ENCODE measurements at regions not wholly inside any gene's neighbourhood (a gene's known extent, or its start where the extent isn't known, plus 50 kb on each side); places are given as distances from the start of the nearest gene placed in this dataset.

DNA sequence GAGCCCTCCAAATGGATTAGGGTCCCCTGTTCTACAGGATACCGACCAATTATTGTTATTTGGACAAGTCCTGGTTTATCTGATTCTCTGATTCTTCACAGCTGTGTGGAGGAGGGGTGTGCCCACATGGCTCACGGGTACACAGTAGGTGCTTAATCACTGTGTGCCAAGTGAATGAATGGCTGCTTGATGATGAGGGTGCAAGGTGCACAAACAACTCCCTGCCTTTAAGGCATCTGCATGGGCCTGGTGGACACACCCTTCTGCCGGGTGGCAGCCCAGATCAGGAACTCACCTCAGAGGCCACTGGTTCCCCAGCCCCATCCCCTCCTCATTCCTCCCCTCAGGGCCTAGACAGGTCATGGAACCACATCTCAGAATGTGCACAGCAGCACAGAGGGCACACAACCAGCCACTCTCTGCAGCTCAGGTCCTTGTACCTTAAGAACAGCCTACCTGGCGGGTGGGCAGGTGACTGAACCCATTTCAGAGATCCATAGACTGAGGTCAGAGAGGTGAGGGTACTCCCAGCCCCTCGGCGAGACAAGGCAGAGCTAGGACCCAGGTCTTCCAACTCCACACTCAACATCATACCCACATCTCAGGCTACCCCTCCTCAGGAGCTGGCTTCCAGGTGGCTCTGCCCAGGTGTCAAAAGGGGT lies 50.3 kb downstream of the SHANK2 start:
- DNase-seq: no peak

DNA sequence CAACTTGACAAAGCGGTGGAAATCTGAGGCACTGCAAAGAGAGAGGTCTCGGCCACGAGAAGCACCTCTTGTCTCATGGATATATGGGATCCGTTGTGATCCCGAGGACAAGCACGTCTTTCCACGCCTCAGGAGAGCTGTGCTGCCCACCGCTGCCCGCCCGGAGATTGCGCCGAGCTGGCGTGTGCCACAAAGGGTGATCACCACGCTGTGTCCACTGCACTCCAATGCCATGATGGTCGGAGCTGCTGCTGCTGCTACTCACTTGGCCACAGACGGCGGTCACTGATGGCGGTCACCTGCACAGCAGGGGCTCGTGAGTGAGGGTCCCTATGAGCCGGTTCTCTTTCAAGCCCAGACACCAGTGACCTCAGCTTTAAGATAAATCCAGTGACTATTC lies 51.1 kb downstream of the SHANK2 start:
- no peak for DNase-seq

DNA sequence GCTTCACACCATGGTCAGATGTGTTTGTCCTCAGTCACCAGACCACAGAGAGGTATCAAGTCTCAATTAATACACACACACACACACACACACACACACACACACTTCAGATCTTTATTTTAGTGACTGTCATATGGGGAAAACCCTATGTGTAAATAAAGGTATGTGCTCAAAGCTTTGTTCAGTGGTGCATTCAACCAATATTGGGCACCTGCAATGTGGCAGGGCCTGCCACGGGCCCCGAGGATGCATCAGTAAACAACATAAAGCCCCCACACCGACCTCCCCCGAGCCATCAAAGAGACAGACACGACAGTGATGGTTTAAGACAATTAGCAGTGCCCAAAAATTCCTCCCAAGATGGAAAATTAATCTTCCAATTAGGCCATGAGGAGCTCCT lies 51.6 kb downstream of the SHANK2 start:
- DNase-seq: no peak

DNA sequence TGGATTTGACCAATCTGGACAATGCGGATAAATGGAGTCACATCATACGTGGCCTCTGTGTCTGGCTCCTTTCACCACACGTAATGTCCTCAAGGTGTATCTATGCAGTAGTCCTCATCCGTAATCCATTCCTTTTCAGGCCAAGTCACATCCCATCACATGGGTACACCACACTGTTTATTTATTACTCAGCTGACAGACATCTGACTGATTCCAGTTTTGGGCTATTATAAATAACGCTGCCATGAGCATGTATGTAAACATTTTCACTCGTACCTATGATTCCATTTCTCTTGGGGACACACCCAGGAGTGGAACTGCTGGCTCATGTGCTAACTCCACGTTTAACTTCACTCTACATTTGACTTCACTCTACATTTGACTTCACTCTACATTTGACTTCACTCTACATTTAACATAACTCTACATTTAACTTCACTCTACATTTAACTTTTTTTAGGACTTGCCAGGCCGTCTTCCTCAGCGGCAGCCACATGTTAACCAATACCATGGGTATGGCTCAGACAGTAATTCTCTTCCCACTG lies 52.1 kb downstream of the SHANK2 start:
- DNase-seq: no peak

DNA sequence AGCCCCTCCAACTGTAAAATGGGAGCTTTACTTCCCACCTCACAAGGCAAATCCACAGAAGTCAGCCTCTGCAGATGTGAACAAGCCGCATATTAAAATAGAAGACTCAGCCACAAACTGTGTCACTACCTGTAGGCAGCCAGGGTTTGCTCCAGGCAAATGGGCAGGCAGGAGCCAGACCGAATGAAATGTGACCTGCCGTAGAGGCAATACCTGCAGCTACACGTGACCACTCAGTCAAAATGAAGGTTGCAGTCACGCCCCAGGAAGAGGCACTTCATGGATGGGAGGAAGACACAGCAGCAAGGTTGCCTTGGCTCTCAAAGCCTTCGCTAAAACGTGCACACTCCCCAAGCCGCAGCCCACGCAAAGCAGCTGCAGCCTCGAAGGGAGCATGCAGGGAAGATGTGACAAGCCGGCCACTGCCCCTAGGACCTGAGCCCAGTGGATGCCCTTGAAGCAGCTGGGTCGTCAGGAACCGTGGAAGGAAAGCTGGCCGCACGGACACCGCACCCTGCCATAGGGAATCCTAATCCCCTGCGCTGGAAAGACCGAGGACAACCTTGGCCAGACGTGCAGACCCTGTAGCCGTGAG lies 53.1 kb downstream of the SHANK2 start:
- no peak for DNase-seq

DNA sequence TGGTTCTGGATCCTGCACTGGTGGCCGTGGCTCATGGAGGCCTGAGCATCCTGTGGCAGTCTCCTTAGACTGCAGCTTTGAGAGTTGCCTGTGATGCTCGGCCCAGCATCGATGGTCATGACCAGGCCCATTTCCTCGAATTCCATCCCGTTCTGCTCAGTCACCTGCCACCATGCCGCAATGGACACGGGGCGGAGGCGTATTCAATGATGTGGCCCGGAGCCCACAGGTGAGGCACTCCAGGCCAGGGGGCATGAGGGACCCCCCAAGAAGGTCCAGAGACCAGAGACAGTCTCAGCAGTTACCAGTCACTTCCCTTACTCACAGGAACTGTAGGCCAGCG lies 53.6 kb downstream of the SHANK2 start:
- no peak for DNase-seq

DNA sequence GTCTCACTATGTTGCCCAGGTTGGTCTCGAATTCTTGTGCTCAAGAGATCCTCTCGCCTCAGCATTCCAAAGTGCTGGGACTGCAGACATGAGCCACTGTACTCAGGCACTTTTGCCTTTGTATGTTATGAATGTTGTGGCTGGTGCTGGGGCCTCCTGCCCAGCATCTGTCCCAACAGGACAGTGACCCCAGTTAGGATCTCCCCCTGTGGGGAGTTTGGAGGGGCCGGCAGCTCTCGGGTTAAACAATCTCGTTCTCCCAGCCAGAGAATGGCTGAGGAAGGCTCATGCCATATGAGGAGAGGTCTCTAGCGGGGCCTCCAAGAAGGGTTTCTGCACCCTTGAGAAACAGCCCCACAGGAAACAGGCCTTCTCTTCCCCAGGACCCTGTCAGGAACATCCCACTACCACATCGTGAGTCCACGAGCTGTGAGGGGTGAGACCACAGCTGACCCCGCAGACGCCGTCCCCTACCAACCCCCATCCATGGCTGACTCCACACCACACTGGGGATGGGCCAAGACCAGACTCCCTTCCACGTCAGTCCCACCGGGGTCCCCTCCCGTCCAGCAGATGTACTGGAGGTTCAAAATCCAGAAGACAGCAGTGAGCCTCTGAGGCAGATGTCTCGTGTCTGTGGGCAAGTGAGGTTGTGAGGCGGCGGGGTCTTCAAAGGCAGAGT lies 54.1 kb downstream of the SHANK2 start:
- DNase-seq: no peak

DNA sequence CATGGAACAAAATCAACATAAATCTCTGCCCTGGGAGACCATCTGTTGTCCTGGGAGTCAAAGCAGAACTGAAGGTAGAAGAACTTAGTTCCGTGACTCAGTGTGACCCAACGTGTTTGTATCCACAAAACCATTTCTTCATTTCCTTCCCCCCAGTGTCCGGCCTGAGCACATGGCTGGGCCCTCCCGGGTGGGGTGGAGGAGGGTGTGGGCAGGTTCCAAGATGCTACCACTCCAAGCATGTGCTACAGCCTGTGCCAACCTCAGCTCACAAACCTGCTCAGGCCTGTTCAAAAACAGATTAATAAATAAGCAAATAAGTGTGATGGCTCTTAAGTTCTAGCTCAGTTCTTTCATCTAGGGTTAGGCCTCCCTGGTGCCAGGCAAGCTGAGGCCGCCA lies 55.3 kb downstream of the SHANK2 start:
- no peak for DNase-seq

DNA sequence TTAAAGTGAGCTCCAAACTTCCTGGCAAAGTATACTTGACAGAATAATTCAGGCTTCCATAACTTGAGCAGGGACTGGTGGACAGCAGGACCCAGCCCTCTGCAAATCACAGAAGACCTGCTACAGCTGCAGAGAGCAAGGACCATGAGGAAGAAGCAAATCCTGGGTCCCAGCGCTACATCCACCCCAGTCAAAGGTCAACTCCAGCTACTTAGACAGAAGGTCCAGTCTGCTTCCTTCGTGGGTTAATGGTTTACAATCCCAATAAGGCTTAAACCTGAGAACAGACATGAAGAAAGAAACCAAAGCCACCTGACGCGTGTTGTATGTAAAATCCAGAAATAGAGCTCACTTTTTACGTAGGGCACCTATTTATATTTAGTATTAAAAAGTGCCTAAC lies 57.7 kb downstream of the SHANK2 start:
- no peak for DNase-seq

DNA sequence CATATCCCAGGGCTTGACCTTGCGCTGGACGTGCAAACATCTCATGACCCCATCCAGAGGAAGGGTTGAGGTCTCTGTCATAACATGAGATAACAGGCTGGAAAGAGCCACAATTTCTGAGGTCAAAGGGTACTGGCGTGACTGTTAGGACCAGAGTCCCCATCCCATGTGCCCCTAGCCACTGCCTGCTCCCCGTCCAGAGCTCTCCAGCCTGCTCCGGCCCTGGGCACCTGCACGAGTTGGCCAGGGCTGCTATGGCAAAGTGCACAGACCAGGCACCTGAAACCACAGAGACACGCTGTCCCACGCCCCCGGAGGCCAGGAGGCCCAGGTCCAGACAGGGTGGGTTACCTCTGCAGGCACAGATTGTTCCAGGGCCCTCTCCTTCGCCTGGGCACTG lies 58.9 kb downstream of the SHANK2 start:
- DNase-seq: no peak

DNA sequence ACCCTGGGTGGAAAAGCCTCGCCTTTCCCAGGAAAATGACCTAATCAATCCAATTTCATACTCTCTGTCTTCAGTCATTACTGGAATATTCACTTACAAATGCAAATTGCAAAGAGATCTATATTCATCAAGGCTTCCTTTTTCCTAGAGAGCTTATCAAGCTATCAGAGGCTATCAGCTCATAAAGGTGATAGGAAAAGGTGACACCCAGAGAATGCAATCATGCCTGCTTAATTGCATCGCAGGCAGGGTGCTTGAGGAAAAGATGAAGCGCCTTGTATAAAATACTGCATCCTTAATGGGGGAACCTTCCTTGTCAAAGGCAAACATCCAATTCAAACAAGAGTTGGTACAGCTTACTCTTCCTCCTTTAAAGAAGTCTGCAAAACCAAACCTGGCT lies 59.7 kb downstream of the SHANK2 start:
- DNase-seq: no peak

DNA sequence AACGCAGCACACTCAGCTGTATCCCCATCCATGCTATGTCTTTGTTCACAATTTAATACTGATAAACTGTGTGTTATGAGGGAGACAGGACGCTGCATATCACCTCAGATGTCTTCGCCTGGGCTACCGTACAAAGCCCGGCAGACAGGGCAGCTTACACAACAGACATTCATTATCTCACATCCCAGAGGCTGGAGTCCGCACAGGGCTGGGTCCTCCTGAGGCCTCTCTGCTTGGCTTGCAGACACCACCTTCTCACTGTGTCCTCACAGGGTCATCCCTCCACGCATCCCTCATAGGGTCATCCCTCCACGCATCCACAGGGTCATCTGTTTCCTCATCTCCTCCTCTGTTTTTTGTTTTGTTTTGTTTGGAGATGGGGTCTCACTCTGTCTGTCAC lies 61.2 kb downstream of the SHANK2 start:
- DNase-seq: no peak

DNA sequence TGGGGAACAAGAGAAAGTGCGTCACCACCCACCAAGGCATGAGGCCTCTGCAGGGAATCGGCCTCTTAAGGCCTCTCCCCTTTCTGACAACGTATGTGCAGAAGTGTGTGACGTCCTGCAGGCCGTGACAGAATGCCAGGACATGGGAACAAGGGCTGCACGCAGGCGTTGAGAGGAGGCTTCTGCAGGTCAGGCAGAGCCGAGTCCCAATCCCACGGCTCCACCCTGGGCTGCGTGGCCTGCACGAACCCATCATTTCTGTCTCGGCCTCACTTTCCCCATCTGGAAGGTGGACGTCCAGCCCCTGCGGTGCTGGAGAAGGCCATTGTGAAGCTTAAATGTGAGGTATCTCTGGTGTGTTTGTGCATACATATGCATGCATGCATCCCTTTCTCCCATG lies 61.8 kb downstream of the SHANK2 start:
- no peak for DNase-seq

DNA sequence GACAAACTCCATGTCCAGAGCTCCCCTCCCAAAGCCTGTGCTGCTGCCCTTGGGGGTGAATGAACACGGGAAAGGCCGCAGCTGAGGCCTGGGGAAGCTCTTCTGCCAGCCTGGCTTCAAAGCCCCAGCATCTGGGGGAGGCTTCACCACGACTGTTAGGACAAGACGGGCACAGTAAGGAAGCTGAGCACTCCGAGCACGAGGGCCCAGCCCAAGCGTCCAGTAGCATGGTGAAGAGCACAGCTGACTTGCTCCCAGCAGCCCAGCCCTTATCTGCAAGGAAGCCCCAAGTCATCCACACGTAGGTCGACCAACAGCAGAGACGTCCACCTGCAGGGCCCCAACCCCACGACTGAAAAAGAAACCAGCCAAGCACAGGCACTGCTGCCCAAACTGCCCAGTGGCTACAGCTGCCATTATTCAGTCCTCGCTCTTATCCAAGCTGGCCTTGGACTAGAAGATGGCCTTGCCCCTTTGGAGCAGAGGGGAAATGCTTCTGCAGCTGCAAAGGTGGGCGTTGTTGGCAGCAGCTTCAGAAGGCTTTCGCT lies 62.5 kb downstream of the SHANK2 start:
- DNase-seq: no peak

DNA sequence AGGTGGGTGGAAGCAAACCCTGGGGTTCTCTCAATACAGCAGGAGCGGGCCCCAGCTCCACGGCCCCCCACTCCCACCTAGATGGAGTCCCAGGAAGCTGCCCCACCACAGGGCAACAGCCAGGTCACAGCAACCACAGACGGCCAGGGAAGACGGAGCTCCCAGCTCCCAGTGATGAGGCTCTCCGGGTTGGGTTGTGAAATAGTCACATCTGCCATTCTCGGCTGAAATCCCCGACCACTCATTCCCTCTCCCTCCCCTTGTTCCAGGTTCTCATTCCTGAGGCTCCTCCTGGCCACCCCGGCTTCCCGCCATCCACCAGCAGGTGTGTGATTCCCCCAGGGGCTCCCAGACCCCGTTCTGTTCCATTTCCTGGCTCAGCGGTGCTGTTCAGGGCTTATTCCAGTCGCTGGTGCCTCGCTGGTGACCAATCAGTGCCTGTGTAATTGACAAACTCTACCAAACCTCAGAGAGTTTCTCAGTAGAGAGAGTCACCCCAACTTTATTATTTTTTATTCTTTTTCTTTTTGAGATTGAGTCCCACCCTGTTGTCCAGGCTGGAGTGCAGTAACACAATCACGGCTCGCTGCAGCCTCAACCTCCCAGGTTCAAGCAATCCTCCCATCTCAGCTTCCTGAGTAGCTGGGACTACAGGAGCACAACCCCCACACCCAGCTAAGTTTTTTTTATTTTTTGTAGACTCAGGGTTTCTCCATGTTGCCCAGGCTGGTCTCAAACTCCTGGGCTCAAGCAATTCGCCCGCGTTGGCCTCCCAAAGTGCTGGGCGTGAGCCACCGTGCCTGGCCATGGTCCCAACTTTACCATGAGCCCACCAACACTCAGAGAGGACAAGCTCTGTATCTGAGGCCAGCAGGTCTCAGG lies 63.2 kb downstream of the SHANK2 start:
- no peak for DNase-seq

DNA sequence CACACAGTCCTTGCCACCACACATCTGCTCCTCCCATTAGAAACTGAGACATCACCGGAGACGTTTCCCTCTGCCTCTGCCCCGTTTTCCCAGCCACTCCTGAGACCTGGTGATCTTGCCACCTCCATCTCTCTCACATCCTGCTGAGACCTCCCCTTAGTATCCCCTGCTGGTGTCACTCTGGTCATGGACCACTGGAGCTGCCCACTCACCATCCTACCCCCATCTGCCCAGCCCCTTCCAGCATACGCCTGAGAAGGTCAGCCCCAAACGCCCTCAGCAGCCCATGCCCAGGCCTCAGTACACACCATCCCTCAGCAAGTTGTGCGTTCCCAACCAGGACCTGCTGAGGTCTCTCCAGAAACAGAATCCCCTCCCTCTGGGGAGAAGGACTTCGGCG lies 64.3 kb downstream of the SHANK2 start:
- no peak for DNase-seq

DNA sequence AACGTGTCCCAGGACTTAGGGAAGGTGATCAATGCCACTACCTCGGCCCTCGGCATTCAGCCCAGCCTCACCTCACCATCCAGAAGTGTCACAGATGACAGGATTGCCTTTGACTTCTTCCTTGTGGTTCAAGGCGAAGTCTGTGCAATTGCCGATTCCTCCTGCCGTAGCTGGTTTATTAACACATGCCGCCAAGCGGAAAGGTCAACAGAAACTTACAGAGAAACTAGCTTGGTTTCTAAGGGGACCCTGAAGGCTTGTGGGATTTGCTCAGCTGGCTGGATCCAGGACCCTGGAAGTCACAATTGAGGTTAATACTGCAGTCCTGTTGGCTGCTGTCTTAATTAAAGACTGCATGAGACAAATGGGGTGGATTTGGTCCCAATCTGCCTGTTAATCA lies 65.6 kb downstream of the SHANK2 start:
- no peak for DNase-seq

DNA sequence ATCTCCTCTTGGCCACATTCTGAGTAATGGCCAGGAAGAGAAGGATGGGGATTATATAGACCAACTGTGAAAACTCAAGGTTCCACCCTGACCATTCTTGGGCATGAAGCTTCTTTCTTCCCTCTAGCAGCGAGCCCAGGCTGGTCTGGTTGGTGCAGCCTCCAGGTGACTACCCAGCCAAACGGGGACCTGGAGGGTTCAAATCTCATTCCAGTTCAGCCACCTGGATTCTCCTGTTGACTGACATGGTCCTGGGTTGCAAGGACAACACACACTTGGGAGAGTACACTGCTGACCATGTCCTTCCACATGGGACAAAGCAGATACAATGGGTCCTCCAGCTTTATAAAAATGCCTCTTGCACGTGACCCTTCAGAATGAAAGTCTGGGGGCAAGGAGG lies 67.0 kb downstream of the SHANK2 start:
- no peak for DNase-seq

DNA sequence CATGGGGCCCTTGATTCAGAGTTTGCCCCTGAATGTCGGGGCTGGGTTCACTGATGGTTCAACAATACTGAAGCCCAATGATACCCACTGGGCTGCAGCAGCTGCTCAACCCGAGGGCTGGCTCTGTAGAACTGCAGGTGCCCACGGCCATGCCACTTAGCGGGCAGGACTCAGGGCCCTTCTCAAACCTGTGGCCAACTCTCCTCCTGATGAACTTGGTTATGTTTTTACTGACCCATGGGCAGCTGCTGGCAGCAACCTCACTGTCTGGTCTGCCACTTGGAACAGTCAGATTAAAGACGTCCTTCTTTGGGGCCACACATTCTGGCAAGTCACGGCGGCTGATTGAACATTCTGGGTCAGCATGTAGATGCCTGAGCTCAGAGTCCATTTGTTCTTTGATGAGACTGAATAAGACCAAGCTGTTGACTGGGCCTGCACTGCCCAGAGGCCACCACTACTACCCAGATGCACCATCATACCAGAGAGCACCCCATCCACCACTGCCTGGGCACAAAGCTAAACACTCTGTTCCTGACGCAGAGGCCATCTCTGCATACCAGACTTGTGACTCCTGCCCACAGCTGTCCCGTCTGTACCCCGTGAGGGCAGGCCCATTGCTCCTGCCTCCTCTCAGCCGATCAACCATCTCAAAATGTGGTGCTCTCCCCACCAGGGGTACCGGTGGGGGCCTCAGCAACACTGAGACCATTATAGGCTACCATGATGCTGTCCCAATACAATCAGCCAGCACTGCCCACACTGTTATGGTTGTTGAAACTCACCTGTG lies 67.8 kb downstream of the SHANK2 start:
- DNase-seq: no peak

DNA sequence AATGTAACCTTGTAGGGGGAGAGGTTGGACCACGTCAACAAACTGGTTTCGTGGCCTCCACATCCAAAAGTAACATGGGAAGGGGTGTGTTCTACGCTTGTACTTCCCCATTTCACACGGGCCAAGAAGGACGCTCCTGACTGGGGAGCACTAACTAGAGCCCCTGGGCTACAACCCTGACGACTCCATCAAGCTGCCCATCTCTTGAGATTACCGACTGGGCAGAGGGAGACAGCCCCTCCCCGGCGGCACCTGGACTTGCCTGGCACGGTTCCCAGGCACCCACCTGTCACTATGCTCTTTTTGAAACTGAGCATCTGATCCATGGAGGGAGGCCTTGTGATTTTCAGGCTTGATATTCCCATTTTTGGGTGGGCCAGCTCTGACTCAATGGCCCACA lies 68.5 kb downstream of the SHANK2 start:
- no peak for DNase-seq

DNA sequence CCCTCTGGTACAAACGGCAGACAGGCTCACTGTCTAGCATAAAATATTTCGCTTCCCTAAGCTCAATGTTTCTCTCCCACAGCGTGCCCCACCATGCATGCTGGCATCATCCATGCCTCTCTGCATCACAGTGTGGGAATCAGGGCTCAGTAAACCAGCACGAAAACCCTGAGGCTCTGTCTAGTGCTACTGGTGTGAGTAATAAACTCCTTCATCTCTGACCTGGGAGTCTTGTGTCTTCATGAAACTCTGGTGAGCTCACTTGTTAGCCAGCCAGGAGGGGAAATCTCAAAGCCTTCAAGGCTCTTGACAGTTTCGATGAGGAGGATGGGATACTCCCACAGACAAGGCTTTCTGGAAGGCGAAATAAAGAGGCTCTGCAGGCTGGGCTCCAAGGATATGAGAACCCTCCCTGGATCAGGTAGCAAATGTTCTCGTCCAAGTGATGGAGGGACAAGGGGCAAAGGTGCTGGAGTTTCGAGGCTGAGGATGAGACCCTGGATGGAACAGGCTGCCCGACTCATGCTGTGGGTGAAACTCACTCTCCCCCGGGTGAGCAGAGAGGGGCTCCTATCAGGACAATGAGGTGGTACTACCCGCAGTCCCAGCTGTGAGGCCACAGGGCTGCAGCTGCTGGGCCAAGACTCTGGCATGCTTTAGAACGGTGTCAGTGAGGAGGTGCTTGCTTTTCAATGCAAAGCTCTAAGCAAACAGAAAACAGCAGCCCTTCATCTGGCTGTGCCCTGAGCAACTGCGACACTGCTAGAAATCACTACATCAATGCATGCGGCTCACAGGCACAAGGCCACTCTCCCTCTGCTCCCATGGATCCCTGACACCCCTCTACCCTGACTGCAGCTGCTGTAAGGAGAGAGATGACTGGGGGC lies 69.3 kb downstream of the SHANK2 start:
- no peak for DNase-seq

Measured in KG1 (cell line).